B cell (primary cell): ENCODE measurements at regions not wholly inside any gene's neighbourhood (a gene's known extent, or its start where the extent isn't known, plus 50 kb on each side); places are given as distances from the start of the nearest gene placed in this dataset.

ENCODE experiments used
- ATAC-seq: fragments of 200-7000 bp; cut with Tn5 transposase; one replicate; pipeline ENCODE4 v1.10.0; 2021; ENCODE audit warnings: low read depth, mild to moderate bottlenecking, moderate number of reproducible peaks, moderate library complexity
- CTCF ChIA-PET: fragments of 350-600 bp; sonication (Branson Sonifier 250); formaldehyde crosslinking; loops from one replicate; lab custom pipeline; 2021; ENCODE audit warnings: antibody characterized with exemption, inconsistent platforms; lab: Charles Lee
- POLR2A ChIA-PET: fragments of 350-600 bp; sonication (Branson Sonifier 250); formaldehyde crosslinking; loops from one replicate; lab custom pipeline; 2021; ENCODE audit warnings: antibody characterized with exemption; lab: Charles Lee
- DNase-seq: peaks from one replicate; pipeline ENCODE4 v3.0.0; 2013
- H2AFZ ChIP-seq: 2 replicates; pipeline ENCODE4 v1.6.1; 2012; ENCODE audit warnings: mild to moderate bottlenecking, low read depth, low read length; ENCODE audit not compliant: insufficient read depth, poor library complexity, severe bottlenecking
- H3K27ac ChIP-seq, 2 donors: 1 replicate in 1 of 2; 2 replicates in 1 of 2; pipeline ENCODE4 v1.5.1; 2012 to 2013; ENCODE audit warnings: low read length in 2 of 2, mild to moderate bottlenecking in 2 of 2, moderate library complexity in 1 of 2
- H3K27me3 ChIP-seq, 4 experiments: fragments of 200-600 bp in 1 of 4; sonication (generic) in 1 of 4; replicated peaks in 1 of 4; 1 replicate in 2 of 4; 2 replicates in 2 of 4; pipeline versions ENCODE4 v1.6.1 to v1.7.0; 2013 to 2016; ENCODE audit warnings: low read length in 3 of 4, mild to moderate bottlenecking in 2 of 4, mixed read lengths in 1 of 4, moderate library complexity in 1 of 4; ENCODE audit not compliant: insufficient read depth in 4 of 4, control insufficient read depth in 3 of 4; ENCODE audit errors: control extremely low read depth in 1 of 4
- H3K36me3 ChIP-seq, 2 experiments: replicated peaks in 1 of 2; 1 replicate in 1 of 2; 2 replicates in 1 of 2; pipeline versions ENCODE4 v1.6.1 to v1.7.1; 2013; ENCODE audit warnings: low read length in 1 of 2; ENCODE audit not compliant: insufficient read depth in 2 of 2, control insufficient read depth in 1 of 2; ENCODE audit errors: control extremely low read depth in 1 of 2, extremely low read depth in 1 of 2
- H3K4me1 ChIP-seq, 2 donors: fragments of 200-600 bp in 1 of 2; sonication (generic) in 1 of 2; 1 replicate in 1 of 2; 2 replicates in 1 of 2; pipeline versions ENCODE4 v1.5.1 to v1.6.1; 2013 to 2017; ENCODE audit warnings: low read length in 2 of 2; ENCODE audit not compliant: control insufficient read depth in 2 of 2, insufficient read depth in 2 of 2
- H3K4me2 ChIP-seq: replicated peaks from 2 replicates; pipeline ENCODE3; 2012; ENCODE audit warnings: mild to moderate bottlenecking, low read depth, low read length; ENCODE audit not compliant: poor library complexity, severe bottlenecking
- H3K4me3 ChIP-seq, 5 experiments: fragments of 200-600 bp in 1 of 5; sonication (generic) in 1 of 5; 1 replicate in 3 of 5; 2 replicates in 2 of 5; pipeline versions ENCODE4 v1.5.1 to v1.7.0; 2011 to 2016; ENCODE audit warnings: low read length in 4 of 5, mild to moderate bottlenecking in 4 of 5, low read depth in 2 of 5, control low read depth in 1 of 5, moderate library complexity in 1 of 5; ENCODE audit not compliant: insufficient read depth in 1 of 5; ENCODE audit errors: control extremely low read depth in 1 of 5, extremely low read depth in 1 of 5
- H3K79me2 ChIP-seq: fragments of 200-600 bp; sonication (generic); one replicate; pipeline ENCODE4 v1.6.0; 2016; ENCODE audit warnings: low read length; ENCODE audit not compliant: control insufficient read depth, insufficient read depth
- H3K9ac ChIP-seq: fragments of 200-600 bp; sonication (generic); 2 replicates; pipeline ENCODE4 v1.6.1; 2017; ENCODE audit warnings: mild to moderate bottlenecking, low read length, moderate library complexity
- H3K9me3 ChIP-seq, 3 donors: one replicate each; pipeline versions ENCODE4 v1.6.1 to v1.7.1; 2013; ENCODE audit warnings: low read length in 2 of 3; ENCODE audit not compliant: control insufficient read depth in 2 of 3, insufficient read depth in 1 of 3; ENCODE audit errors: control extremely low read depth in 1 of 3
- H4K20me1 ChIP-seq: 2 replicates; pipeline ENCODE4 v1.6.0; 2012; ENCODE audit warnings: mild to moderate bottlenecking, low read length; ENCODE audit not compliant: insufficient read depth, control insufficient read depth, poor library complexity, severe bottlenecking
- H3K27ac Mint-ChIP-seq: one replicate; pipeline ENCODE4 v1.8.0; 2021; ENCODE audit warnings: mixed read lengths
- H3K27me3 Mint-ChIP-seq: one replicate; pipeline ENCODE4 v1.8.0; 2021; ENCODE audit warnings: mixed read lengths
- H3K4me1 Mint-ChIP-seq: one replicate; pipeline ENCODE4 v1.8.0; 2021; ENCODE audit warnings: mixed read lengths
- H3K4me3 Mint-ChIP-seq: one replicate; pipeline ENCODE4 v1.8.0; 2021; ENCODE audit warnings: mixed read lengths
- H3K9me3 Mint-ChIP-seq: one replicate; pipeline ENCODE4 v1.8.0; 2022; ENCODE audit warnings: mixed read lengths; ENCODE audit not compliant: insufficient read depth
- CTCF ChIP-seq: fragments of 200-600 bp; IDR thresholded peaks from one replicate; pipeline ENCODE4 v1.8.0; 2022; ENCODE audit warnings: antibody characterized with exemption, mild to moderate bottlenecking
- EZH2 ChIP-seq: IDR thresholded peaks from 2 replicates; pipeline ENCODE4 v1.6.1; 2012; ENCODE audit warnings: borderline replicate concordance, low read depth, mild to moderate bottlenecking, moderate library complexity, low read length; ENCODE audit not compliant: insufficient read depth, poor library complexity, severe bottlenecking
- WGBS: methylation state at CpG from one replicate; pipeline ENCODE4 v1.1.5; 2013; ENCODE audit warnings: missing lambda C conversion rate; ENCODE audit not compliant: insufficient coverage; 5-methylcytosine and 5-hydroxymethylcytosine counted together
- intact Hi-C: fragments of 100-400 bp; cut with micrococcal nuclease; formaldehyde crosslinking; loops from one replicate; pipeline ENCODE4 v1.10.0; 2022

DNA sequence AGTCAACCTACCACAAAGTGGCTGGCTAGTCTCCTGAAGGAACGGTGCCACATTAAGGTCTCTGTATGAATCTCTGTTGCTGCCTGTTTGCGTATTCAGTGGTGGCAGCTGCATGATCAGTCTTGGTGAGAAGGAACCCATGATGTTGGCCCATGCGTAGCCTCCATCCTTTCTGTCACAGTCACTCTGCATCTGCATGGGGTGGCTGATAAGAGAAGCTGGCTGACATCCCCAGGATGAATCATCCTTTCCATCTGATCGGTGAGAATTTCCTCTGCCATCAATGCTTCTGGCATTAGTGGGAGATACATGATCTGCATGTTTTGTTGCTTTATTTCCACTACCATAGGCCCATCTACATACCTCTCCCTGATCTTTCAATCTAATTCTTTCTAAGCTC, 199.0 kb upstream of the NECTIN1 start:
- no peak overlapping the region for H3K9ac ChIP-seq
- Mint-ChIP-seq H3K4me1 (no peaks in the 10 kb centered on the region), H3K4me3 (no peak overlapping the region), H3K9me3 (no peaks in the 10 kb centered on the region), H3K27ac (no peak overlapping the region), H3K27me3 (peaks cover 28% of the 10 kb centered on the region)
- no peak overlapping the region for H3K4me2 ChIP-seq
- intact Hi-C loops: no loop called here
- no peaks in the 10 kb centered on the region for H3K79me2 ChIP-seq
- 100% methylated on average over 3 of the region's 4 CpGs for whole genome bisulfite sequencing
- no peaks in the 10 kb centered on the region for H3K36me3 ChIP-seq
- no peak overlapping the region for H3K27ac ChIP-seq
- peaks cover 0 to 10% (median 0%) of the 10 kb centered on the region in 3 donors for H3K9me3 ChIP-seq
- ATAC-seq: no peak
- CTCF ChIA-PET: no interaction called here
- DNase-seq: no peak
- no peak for TF ChIP-seq EZH2
- H4K20me1 ChIP-seq: no peaks in the 10 kb centered on the region
- no peaks in the 10 kb centered on the region for H3K4me1 ChIP-seq
- peaks cover 0 to 8% (median 1%) of the 10 kb centered on the region in 4 experiments for H3K27me3 ChIP-seq
- H3K4me3 ChIP-seq: no peak overlapping the region
- H2AFZ ChIP-seq: no peak overlapping the region
- POLR2A ChIA-PET: no interaction called here

- Histone ChIP-seq H3K4me3 (no peak overlapping the region), H4K20me1 (no peaks in the 10 kb centered on the region), H3K4me1 (no peaks in the 10 kb centered on the region), H3K4me2 (no peak overlapping the region), H2AFZ (no peak overlapping the region), H3K9ac (no peak overlapping the region), H3K36me3 (no peaks in the 10 kb centered on the region), H3K9me3 (peaks cover 0 to 10% (median 0%) of the 10 kb centered on the region in 3 donors), H3K79me2 (no peaks in the 10 kb centered on the region), H3K27me3 (peaks cover 0 to 4% (median 1%) of the 10 kb centered on the region in 4 experiments), H3K27ac (no peak overlapping the region)
- intact Hi-C loops: no loop called here
- Mint-ChIP-seq H3K4me3 (no peak overlapping the region), H3K27ac (no peak overlapping the region), H3K4me1 (no peaks in the 10 kb centered on the region), H3K9me3 (no peaks in the 10 kb centered on the region), H3K27me3 (peaks cover 16% of the 10 kb centered on the region)
- TF ChIP-seq CTCF (no peak), EZH2 (no peak)
- ATAC-seq (no peak), DNase-seq (no peak)
- POLR2A ChIA-PET: no interaction called here
- 83% methylated on average over 1 of the region's 5 CpGs for WGBS
- CTCF ChIA-PET: no interaction called here
Measured at GRCh38 chr11:119924017-119924416, 195.0 kb upstream of the NECTIN1 start.
